NT2/D1 (cell line): ENCODE measurements at regions not wholly inside any gene's neighbourhood (a gene's known extent, or its start where the extent isn't known, plus 50 kb on each side); places are given as distances from the start of the nearest gene placed in this dataset.

Experiments
- DNase-seq: peaks from one replicate; pipeline ENCODE4 v3.0.0-alpha.2; 2011; ENCODE audit warnings: low read depth, low spot score
- H3K27me3 ChIP-seq: 2 replicates; pipeline ENCODE4 v1.6.0; 2011; ENCODE audit warnings: mild to moderate bottlenecking; ENCODE audit not compliant: insufficient read length, insufficient read depth
- H3K36me3 ChIP-seq: 2 replicates; pipeline ENCODE4 v1.6.1; 2011; ENCODE audit warnings: mild to moderate bottlenecking, low read length, mixed read lengths; ENCODE audit not compliant: insufficient read depth, insufficient read length
- H3K4me1 ChIP-seq: 2 replicates; pipeline ENCODE4 v1.5.1; 2011; ENCODE audit not compliant: insufficient read depth, insufficient read length
- H3K4me3 ChIP-seq: 2 replicates; pipeline ENCODE4 v1.5.1; 2011; ENCODE audit warnings: low read depth; ENCODE audit not compliant: insufficient read length
- H3K9ac ChIP-seq: 2 replicates; pipeline ENCODE4 v1.6.0; 2011; ENCODE audit warnings: low read depth; ENCODE audit not compliant: insufficient read length
- H3K9me3 ChIP-seq: 2 replicates; pipeline ENCODE4 v1.5.1; 2011; ENCODE audit warnings: mild to moderate bottlenecking, low read length; ENCODE audit not compliant: insufficient read depth
- SUZ12 ChIP-seq: IDR thresholded peaks from 2 replicates; pipeline ENCODE4 v1.6.1; 2011; ENCODE audit not compliant: insufficient read length, insufficient read depth; ENCODE audit errors: extremely low read depth
- YY1 ChIP-seq: IDR thresholded peaks from 2 replicates; pipeline ENCODE4 v1.6.1; 2011; ENCODE audit not compliant: insufficient read length, insufficient read depth
- ZNF274 ChIP-seq: IDR thresholded peaks from 2 replicates; pipeline ENCODE4 v1.6.1; 2011; ENCODE audit warnings: mild to moderate bottlenecking, low read depth, low read length

GRCh38 chr20:60900618-60901017, 351.4 kb upstream of the CDH4 start:
- H3K4me3 ChIP-seq, result no peak overlapping the region
- no peaks in the 10 kb centered on the region for H3K9me3 ChIP-seq
- no peak for TF ChIP-seq SUZ12
- H3K4me1 ChIP-seq, result no peaks in the 10 kb centered on the region
- no peak for DNase-seq
- H3K9ac ChIP-seq, result no peak overlapping the region
- H3K36me3 ChIP-seq, result no peaks in the 10 kb centered on the region
- H3K27me3 ChIP-seq, result peaks cover 58% of the 10 kb centered on the region

DNA sequence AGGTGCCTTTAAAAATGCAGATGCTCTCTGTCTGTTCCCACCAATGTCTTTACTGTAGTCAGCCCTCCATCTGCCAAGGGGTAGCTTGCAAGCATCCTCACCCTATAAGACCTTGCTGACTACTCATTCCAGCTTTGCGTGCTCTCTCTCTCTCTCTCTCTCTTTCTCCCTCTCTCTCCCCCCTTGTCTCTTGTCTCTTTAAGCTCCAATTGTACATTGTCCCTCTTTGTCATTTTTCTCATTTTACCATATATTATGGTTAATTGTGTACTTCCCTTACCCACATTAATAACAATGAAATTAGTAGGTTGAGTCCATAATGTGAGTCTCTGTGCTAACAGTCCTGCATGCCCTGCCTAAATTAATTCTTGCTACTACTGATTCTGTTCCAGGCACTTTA, 350.2 kb upstream of the CDH4 start:
- Histone ChIP-seq H3K4me1 (no peaks in the 10 kb centered on the region), H3K36me3 (no peaks in the 10 kb centered on the region), H3K9me3 (no peaks in the 10 kb centered on the region), H3K4me3 (no peak overlapping the region), H3K27me3 (peaks cover 64% of the 10 kb centered on the region), H3K9ac (no peak overlapping the region)
- no peak for DNase-seq
- TF ChIP-seq SUZ12 (no peak), ZNF274 (no peak), YY1 (no peak)

DNA sequence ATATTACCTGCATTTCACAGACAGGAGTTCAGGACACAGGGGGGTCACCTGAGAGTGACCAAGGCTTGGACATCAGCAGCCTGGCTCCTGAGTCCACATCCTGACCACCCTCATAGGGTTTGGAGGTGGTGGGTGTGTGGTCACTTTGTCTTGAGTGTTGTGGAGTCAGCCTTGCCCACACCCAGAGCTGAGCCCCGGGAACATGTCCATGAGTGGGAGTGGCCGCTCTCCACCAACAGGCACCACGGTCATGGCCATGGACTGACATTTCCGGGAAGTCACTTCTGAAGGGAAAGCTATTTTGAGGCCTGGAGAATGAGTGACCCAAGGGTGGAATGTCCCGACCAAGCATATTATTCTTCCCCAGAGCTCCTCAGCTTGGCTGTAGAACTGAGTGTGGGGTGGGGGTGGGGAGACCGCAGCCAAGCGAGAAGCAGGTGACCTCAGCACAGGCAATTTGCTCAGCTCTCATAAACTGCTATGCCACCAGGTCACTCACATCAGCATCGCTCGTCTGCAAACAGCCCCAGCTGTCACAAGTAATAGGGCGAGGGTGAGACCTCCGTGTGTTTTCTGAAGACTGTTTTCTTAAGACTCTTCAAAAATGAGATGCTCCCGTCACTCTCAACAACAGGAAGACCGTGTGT, 348.6 kb upstream of the CDH4 start:
- TF ChIP-seq SUZ12 (no peak), YY1 (no peak), ZNF274 (no peak)
- no peak for DNase-seq
- H3K4me3 ChIP-seq, result no peak overlapping the region
- no peaks in the 10 kb centered on the region for H3K9me3 ChIP-seq
- H3K36me3 ChIP-seq, result no peaks in the 10 kb centered on the region
- no peaks in the 10 kb centered on the region for H3K4me1 ChIP-seq
- no peak overlapping the region for H3K9ac ChIP-seq
- peaks cover 62% of the 10 kb centered on the region for H3K27me3 ChIP-seq

- Histone ChIP-seq H3K9me3 (no peaks in the 10 kb centered on the region), H3K4me1 (no peaks in the 10 kb centered on the region), H3K9ac (no peak overlapping the region), H3K36me3 (no peaks in the 10 kb centered on the region), H3K4me3 (no peak overlapping the region), H3K27me3 (peaks cover 61% of the 10 kb centered on the region)
- TF ChIP-seq YY1 (no peak), ZNF274 (no peak), SUZ12 (no peak)
- no peak for DNase-seq
Observed at GRCh38 chr20:60904730-60905129, 347.3 kb upstream of the CDH4 start.

DNA sequence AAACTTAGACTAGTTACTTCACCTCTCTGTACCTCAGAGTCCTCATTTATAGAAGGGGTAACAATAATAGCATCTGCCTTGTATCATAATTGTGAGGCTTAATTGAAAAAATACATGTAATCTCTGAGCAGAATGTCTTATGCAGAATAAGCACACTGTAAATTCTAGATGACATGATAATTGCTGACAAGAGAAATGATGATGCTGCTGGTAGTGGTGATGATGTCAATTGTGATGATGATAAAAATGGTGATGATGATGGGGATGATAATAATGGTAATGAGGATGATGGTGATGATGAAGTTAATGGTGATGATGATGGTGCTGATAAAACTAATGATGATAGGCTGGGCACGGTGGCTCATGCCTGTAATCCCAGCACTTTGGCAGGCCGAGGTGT, 346.1 kb upstream of the CDH4 start:
- DNase-seq, result no peak
- no peaks in the 10 kb centered on the region for H3K36me3 ChIP-seq
- H3K9ac ChIP-seq, result no peak overlapping the region
- H3K27me3 ChIP-seq, result peaks cover 63% of the 10 kb centered on the region
- no peaks in the 10 kb centered on the region for H3K9me3 ChIP-seq
- H3K4me3 ChIP-seq, result no peak overlapping the region
- TF ChIP-seq ZNF274, result no peak
- TF ChIP-seq SUZ12, result no peak
- no peak for TF ChIP-seq YY1
- H3K4me1 ChIP-seq, result no peaks in the 10 kb centered on the region

- TF ChIP-seq SUZ12 (no peak), YY1 (no peak), ZNF274 (no peak)
Observed at GRCh38 chr20:60906555-60906954, 345.5 kb upstream of the CDH4 start.

DNA sequence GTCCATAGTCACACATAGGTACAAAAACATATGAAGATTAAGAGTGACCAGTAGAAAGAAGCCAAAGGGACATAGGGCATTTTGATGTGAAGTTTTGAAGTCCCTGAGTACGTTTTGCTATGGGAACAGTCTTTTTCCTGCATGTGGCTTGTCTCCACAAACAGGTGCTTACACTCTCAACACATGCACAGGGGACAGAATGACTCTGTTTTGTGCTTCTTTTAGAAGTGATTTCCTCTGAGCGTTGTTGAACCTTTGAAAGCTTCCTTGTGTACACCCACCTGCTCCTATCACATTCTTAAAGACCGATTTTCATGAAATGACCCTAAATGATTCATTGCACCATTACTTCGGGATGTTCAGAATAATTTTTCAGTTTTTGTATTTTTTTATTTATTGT, 338.8 kb upstream of the CDH4 start:
- DNase-seq, result no peak
- no peak for TF ChIP-seq YY1
- TF ChIP-seq SUZ12, result no peak
- TF ChIP-seq ZNF274, result no peak
- no peaks in the 10 kb centered on the region for H3K9me3 ChIP-seq
- no peaks in the 10 kb centered on the region for H3K4me1 ChIP-seq
- H3K27me3 ChIP-seq, result peaks cover 85% of the 10 kb centered on the region
- H3K36me3 ChIP-seq, result no peaks in the 10 kb centered on the region
- H3K4me3 ChIP-seq, result no peak overlapping the region
- H3K9ac ChIP-seq, result no peak overlapping the region

More at GRCh38 chr20:60906555-60906954, 345.5 kb upstream of the CDH4 start:
- Histone ChIP-seq H3K9ac (no peak overlapping the region), H3K36me3 (no peaks in the 10 kb centered on the region), H3K9me3 (no peaks in the 10 kb centered on the region), H3K4me3 (no peak overlapping the region), H3K27me3 (peaks cover 62% of the 10 kb centered on the region), H3K4me1 (no peaks in the 10 kb centered on the region)
- no peak for DNase-seq
